Heart left ventricle (tissue), 16 donors: ENCODE measurements at regions not wholly inside any gene's neighbourhood (a gene's known extent, or its start where the extent isn't known, plus 50 kb on each side); places are given as distances from the start of the nearest gene placed in this dataset.
A peak's percentile ranks its signal among the peaks of the same experiment; 100 is the strongest.

Experiments used
- ATAC-seq, 4 donors: fragments of 200-7000 bp; cut with Tn5 transposase; one replicate each; pipeline ENCODE4 v1.9.1; 2020 to 2022; ENCODE audit warnings: moderate library complexity in 4 of 4, mild to moderate bottlenecking in 3 of 4, moderate number of reproducible peaks in 1 of 4
- DNase-seq, 5 donors: peaks; one replicate each; pipeline ENCODE4 v3.0.0-alpha.2; 2020
- H3K27ac ChIP-seq, 12 donors: fragments of 200-600 bp; sonication (generic) in 4 of 12; one replicate each; pipeline versions ENCODE4 v1.5.0 to v1.8.0; 2016 to 2022; ENCODE audit warnings: mild to moderate bottlenecking in 2 of 12
- H3K27me3 ChIP-seq, 9 donors: fragments of 200-600 bp; sonication (generic) in 2 of 9; one replicate each; pipeline versions ENCODE4 v1.5.1 to v1.8.0; 2016 to 2022; ENCODE audit warnings: mild to moderate bottlenecking in 3 of 9
- H3K36me3 ChIP-seq, 9 donors: fragments of 200-600 bp; sonication (generic) in 2 of 9; one replicate each; pipeline versions ENCODE4 v1.5.0 to v1.8.0; 2018 to 2022; ENCODE audit warnings: mild to moderate bottlenecking in 2 of 9
- H3K4me1 ChIP-seq, 12 donors: fragments of 200-600 bp; sonication (generic) in 4 of 12; one replicate each; pipeline versions ENCODE4 v1.5.0 to v1.8.0; 2016 to 2022; ENCODE audit warnings: mild to moderate bottlenecking in 3 of 12
- H3K4me3 ChIP-seq, 12 donors: fragments of 200-600 bp; sonication (generic) in 4 of 12; one replicate each; pipeline versions ENCODE4 v1.5.0 to v1.8.0; 2017 to 2022; ENCODE audit warnings: mild to moderate bottlenecking in 9 of 12, moderate library complexity in 4 of 12
- H3K9me3 ChIP-seq, 12 donors: fragments of 200-600 bp; sonication (generic) in 4 of 12; one replicate each; pipeline versions ENCODE4 v1.5.0 to v1.8.0; 2016 to 2022; ENCODE audit warnings: mild to moderate bottlenecking in 1 of 12
- POLR2A ChIP-seq, 2 donors: fragments of 450-650 bp; IDR thresholded peaks; one replicate each; pipeline ENCODE4 v1.6.1; 2017; ENCODE audit warnings: antibody characterized with exemption in 2 of 2, mild to moderate bottlenecking in 2 of 2, moderate library complexity in 2 of 2
- WGBS, 4 donors: extraction: QIAGEN DNeasy Blood & Tissue Kit in 2 of 4; methylation state at CpG; one replicate each; pipeline versions ENCODE4 v1.1.5 to v1.1.7; 2013 to 2018; 5-methylcytosine and 5-hydroxymethylcytosine counted together
- intact Hi-C, 10 donors: fragments of 100-400 bp; cut with DNase I; formaldehyde crosslinking; loops; one replicate each; pipeline versions ENCODE4 v1.11.1 to v1.14.2; 2022
- TF ChIP-seq, protein P1 (sequence below), 12 donors: fragments of 200-600 bp; sonication (generic) in 4 of 12; IDR thresholded peaks; one replicate each; pipeline versions ENCODE4 v1.5.0 to v1.8.0; 2018 to 2022; ENCODE audit warnings: antibody characterized with exemption in 12 of 12, mild to moderate bottlenecking in 5 of 12
- donor health status: ischemic (EF 13 %, LVEDD 7.1; RV severe dilation, severe dysfunction).
- donor health status: healthy with polysubstance abuse.
- donor health status: DM: no; HTN: yes; CAD: no.
- donor health status: DM: no; HTN: no; CAD: no.
- donor health status: ischemic (EF 25% LVEDD 6.9; RV normal size, moderate dysfunction).
- donor health status: ischemic (EF 25% LVEDD 5.7; RV mildly dilated, moderate dysfunction).
- donor health status: healthy.
- donor health status: DM: yes; HTN: yes; CAD: no.
- donor health status: ischemic (EF 35%, LVEDD 5.7; RV mildly dilated, moderate dysfunction).
- donor health status: nonischemic (EF 11% LVEDD 7.7; RV severe dilation, severe dysfunction).
- donor health status: DM: yes; HTN: yes; CAD: no.
- donor health status: PGD.
- donor health status: ischemic (EF 29% LVEDD 5.4; RV normal size, mild dysfunction).
- donor health status: nonischemic (EF 23%, LVEDD 6.1; RV moderate dilation, normal function).

DNA sequence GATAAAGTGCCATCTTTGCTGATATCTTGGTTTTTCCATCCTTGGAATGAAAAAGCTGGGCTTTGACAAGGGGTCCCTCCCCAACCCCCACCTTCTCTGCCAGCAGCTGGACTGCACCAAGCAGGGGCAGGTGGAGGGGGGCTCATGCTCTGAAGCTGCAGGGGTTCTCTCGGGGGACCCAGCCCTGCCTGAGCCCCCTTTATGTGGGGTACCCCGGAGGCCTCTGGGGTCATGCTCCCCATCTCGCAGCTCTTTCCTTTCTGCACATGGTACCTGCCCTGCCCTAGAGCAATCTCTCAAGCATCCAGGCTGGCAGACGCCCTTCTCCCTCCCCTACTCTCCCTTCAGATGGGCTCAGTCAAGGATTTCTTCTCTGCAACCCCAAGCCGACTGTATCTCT lies 146.7 kb upstream of the PTPN1 start:
- no peaks in the 10 kb centered on the region for H3K9me3 ChIP-seq
- ATAC-seq (no peak), DNase-seq (no peak)
- H3K4me3 ChIP-seq = no peak overlapping the region
- H3K27me3 ChIP-seq = no peaks in the 10 kb centered on the region
- H3K36me3 ChIP-seq = no peaks in the 10 kb centered on the region
- no peak for TF ChIP-seq POLR2A (IDR thresholded peaks at IDR 0.05)
- TF ChIP-seq, protein P1, sequence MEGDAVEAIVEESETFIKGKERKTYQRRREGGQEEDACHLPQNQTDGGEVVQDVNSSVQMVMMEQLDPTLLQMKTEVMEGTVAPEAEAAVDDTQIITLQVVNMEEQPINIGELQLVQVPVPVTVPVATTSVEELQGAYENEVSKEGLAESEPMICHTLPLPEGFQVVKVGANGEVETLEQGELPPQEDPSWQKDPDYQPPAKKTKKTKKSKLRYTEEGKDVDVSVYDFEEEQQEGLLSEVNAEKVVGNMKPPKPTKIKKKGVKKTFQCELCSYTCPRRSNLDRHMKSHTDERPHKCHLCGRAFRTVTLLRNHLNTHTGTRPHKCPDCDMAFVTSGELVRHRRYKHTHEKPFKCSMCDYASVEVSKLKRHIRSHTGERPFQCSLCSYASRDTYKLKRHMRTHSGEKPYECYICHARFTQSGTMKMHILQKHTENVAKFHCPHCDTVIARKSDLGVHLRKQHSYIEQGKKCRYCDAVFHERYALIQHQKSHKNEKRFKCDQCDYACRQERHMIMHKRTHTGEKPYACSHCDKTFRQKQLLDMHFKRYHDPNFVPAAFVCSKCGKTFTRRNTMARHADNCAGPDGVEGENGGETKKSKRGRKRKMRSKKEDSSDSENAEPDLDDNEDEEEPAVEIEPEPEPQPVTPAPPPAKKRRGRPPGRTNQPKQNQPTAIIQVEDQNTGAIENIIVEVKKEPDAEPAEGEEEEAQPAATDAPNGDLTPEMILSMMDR (IDR thresholded peaks at IDR 0.05) = no peak
- intact Hi-C loops = no loop called here
- H3K27ac ChIP-seq = no peak overlapping the region
- peaks cover 0 to 19% (median 0%) of the 10 kb centered on the region in 12 donors for H3K4me1 ChIP-seq
- 87 to 90% (median 89%) methylated on average over 5 of the region's 5 CpGs for WGBS, 4 donors

DNA sequence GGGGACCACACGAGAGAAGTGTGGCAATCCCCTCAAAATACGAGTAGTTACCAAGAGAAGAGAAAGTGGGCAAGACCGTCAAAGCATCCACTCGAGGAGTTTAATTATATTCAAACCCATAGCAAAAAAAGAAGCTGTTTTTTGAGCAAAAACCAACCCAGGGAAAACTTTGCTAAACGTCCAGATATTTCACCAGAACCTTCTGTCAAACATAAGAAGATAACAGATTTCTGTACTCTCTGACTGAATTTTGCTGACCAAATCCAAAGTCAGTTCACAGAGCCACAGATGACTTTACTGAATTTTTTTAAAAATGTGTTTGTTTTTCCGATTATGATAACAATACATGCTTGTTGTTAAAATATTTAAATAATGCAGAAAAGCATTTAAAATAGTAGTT lies 145.6 kb upstream of the PTPN1 start:
- no peak overlapping the region for H3K27ac ChIP-seq
- H3K27me3 ChIP-seq = no peaks in the 10 kb centered on the region
- no peak overlapping the region for H3K4me3 ChIP-seq
- no peak for TF ChIP-seq POLR2A (IDR thresholded peaks at IDR 0.05)
- TF ChIP-seq, protein P1 (IDR thresholded peaks at IDR 0.05) = no peak
- WGBS, 4 donors = 53 to 79% (median 60%) methylated on average over 6 of the region's 6 CpGs
- DNase-seq (no peak), ATAC-seq (no peak)
- intact Hi-C loops = no loop called here
- H3K4me1 ChIP-seq = peaks cover 0 to 19% (median 0%) of the 10 kb centered on the region in 12 donors
- H3K9me3 ChIP-seq = no peaks in the 10 kb centered on the region
- H3K36me3 ChIP-seq = no peaks in the 10 kb centered on the region

DNA sequence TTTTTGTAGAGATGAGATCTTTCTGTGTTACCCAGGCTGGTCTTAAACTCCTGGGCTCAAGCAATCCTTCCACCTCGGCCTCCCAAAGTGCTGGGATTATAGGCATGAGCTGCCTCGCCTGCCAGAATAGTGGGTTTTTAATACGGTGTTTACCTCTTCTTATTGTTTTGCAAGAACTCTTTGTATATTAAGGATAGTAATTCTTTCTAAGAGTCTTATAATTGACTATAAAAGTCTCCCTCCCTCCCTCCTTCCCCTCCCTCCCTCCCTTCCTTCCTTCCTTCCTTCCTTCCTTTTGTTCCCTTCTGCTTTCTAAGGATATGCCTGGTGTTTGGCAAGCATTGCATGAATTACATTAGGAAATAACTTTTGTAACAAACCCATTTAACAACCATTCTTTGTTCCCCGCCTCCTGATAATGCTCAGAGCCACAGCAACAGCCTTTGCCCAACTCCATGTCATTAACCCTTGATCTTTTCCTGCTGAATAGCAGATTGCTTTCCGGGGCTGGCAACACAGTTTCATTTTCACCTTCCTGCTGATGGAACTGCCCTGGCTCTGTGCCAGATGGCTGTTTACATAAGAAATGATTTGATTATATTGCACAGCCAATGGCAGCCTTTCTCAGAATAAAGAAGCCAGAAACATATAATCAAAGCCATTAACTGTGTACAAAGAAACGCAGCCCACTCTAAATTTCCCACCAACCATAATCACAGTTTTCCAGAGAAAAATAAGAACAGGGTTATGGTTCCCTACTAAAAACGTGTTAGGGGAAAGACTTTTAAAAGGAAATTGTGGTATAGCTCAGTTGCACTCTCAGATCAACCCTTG lies 143.7 kb upstream of the PTPN1 start:
- no peak for TF ChIP-seq POLR2A (IDR thresholded peaks at IDR 0.05)
- intact Hi-C loops = no loop called here
- ATAC-seq (peak in 2 of 4 donors; percentile 20 to 24), DNase-seq (peak in 3 of 5 donors; percentile 42 to 64 (median 62))
- no peaks in the 10 kb centered on the region for H3K36me3 ChIP-seq
- H3K27ac ChIP-seq = peak overlapping the region in 1 of 12 donors; percentile 55
- 50 to 58% (median 54%) methylated on average over 7 of the region's 7 CpGs for WGBS, 4 donors
- H3K4me3 ChIP-seq = no peak overlapping the region
- H3K4me1 ChIP-seq = peaks cover 0 to 14% (median 0%) of the 10 kb centered on the region in 12 donors
- no peaks in the 10 kb centered on the region for H3K9me3 ChIP-seq
- no peaks in the 10 kb centered on the region for H3K27me3 ChIP-seq

DNA sequence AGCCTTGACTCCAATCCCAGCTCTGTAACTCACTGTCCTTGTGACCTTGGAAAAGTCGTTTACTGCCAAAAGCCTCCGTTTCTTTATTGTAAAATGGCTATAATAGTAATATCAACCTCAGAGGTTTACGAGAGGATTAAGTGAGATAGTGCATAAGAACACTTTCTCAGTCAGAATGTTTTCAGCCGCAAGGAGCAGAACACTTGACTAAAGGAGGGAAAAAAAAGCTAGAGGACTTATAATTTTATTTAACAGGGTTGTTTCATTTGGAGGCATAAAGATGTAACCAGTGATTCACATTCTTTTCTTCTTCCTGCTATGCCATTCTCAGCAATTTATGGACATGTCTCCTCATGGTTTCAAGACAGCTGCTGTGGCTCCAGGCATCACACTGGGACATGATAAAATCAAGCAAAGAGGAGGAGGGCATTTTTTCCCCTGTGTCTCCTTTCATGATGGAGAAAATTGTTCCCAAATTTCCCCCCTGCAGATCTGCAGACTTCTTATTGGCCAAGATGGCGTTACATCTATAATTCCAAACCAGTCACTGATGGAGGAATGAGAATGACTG lies 143.0 kb upstream of the PTPN1 start:
- intact Hi-C loops = no loop called here
- no peaks in the 10 kb centered on the region for H3K27me3 ChIP-seq
- H3K9me3 ChIP-seq = no peaks in the 10 kb centered on the region
- DNase-seq = no peak
- ATAC-seq = no peak
- H3K4me1 ChIP-seq = peaks cover 0 to 14% (median 0%) of the 10 kb centered on the region in 12 donors
- H3K4me3 ChIP-seq = no peak overlapping the region
- WGBS, 4 donors = 59 to 79% (median 72%) methylated on average over 5 of the region's 5 CpGs
- H3K36me3 ChIP-seq = no peaks in the 10 kb centered on the region
- TF ChIP-seq, protein P1 (IDR thresholded peaks at IDR 0.05) = no peak
- TF ChIP-seq POLR2A (IDR thresholded peaks at IDR 0.05) = no peak
- H3K27ac ChIP-seq = peak overlapping the region in 1 of 12 donors; percentile 55
